GM13977 (cell line): ENCODE measurements at regions not wholly inside any gene's neighbourhood (a gene's known extent, or its start where the extent isn't known, plus 50 kb on each side); places are given as distances from the start of the nearest gene placed in this dataset.

Experiments used
- DNase-seq: peaks from one replicate; pipeline ENCODE4 v3.0.0; 2012; ENCODE audit warnings: low spot score
- CTCF ChIP-seq: IDR thresholded peaks from 2 replicates; pipeline ENCODE4 v1.5.1; 2012; ENCODE audit warnings: mild to moderate bottlenecking, control low read depth; ENCODE audit not compliant: insufficient read depth; ENCODE audit errors: extremely low read depth, missing control alignments
- in situ Hi-C: fragments of 300-500 bp; cut with MboI; formaldehyde crosslinking; loops from one replicate; pipeline ENCODE4 v1.12.0; 2022; ENCODE audit warnings: low sequenced_read_pairs, low pct_unique_long_range_greater_than_20kb, mixed read lengths, inconsistent platforms; ENCODE audit not compliant: unreplicated experiment

DNA sequence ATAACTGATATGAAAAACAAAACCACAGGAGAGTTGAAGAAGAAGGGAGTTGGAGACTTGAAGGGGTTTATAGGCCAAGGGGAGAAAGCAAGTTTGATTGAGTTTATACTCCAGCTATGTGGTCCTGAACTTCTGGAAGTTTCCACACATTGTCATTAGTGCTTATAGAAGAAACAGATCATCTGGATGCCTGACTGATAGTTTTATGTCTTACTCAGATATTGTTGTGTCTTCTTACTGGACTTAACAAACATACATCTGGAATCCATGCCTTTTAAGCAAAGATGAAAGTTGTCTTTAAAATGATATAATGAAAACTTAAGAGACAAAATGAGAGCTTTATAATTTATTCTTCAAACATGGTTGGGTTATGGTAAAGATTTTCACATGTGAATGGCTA lies 101.3 kb upstream of the FZD8 start:
- no peak for TF ChIP-seq CTCF
- no peak for DNase-seq
- in situ Hi-C loops = no loop called here

GRCh38 chr10:35739998-35740397 lies 97.9 kb upstream of the FZD8 start:
- no peak for DNase-seq
- no peak for TF ChIP-seq CTCF
- in situ Hi-C loops = no loop called here

DNA sequence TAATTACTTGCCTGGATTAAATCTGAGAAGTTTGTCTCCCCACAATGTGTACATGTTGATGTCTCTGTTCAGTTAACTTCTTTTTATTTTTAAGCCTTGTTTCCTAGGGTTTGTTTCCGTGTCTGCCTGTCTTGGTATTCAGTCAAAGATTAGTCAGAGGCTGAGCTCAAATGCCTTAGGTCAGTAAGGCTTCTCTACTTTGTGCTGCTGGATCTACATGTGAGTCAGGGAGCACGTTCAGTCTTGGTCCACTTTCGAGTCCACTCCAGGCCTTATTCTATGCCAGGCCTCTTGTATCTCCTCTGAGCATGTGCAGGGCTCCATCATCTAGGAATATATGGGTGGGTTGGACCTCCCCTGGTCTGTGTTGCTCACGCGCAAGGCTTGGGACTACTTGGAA lies 93.3 kb upstream of the FZD8 start:
- no peak for DNase-seq
- in situ Hi-C loops = no loop called here
- no peak for TF ChIP-seq CTCF

GRCh38 chr10:35731828-35732227 lies 89.7 kb upstream of the FZD8 start:
- TF ChIP-seq CTCF = no peak
- DNase-seq = no peak
- in situ Hi-C loops = no loop called here

- TF ChIP-seq CTCF = no peak
- in situ Hi-C loops = no loop called here
- no peak for DNase-seq
Observed at GRCh38 chr10:35728341-35728740, 86.2 kb upstream of the FZD8 start.

DNA sequence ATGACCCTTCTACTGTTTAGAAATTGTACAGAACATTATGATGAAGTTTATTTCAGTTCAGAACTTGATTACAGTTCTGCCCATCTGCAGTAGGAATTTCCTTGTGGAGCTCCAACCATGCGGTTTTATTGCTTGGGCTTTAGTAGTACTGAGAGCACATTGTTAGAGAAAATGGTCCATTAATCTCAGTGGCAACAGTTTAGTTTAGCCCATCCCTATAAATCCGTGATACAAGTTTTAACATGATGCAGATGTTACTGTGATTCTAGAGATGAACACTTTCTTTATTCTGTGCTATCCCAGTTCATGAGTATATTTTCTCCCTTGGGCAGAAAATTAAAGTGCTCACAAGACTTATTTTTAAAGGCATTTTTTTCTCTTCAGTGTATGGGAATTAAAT lies 84.8 kb upstream of the FZD8 start:
- in situ Hi-C loops = no loop called here
- TF ChIP-seq CTCF = no peak

DNA sequence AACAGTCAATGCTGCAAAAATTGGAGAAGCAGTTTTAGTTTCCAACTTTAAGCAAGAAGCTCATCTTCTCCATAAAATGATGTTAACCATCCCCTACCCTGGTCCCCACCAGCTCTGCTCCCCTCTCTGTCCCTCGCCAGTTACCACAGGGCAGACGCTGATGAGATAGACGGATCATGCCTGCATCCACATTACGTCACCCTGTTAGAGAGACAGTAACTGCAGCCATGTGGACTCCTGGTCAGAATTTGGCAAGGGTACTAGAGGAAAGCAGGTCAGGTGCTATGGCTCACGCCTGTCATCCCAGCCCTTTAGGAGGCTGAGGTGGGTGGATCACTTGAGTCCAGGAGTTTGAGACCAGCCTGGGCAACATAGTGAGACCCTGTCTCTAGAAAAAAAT lies 81.9 kb upstream of the FZD8 start:
- DNase-seq = no peak
- no peak for TF ChIP-seq CTCF
- in situ Hi-C loops = no loop called here

More for the DNA sequence above, 84.8 kb upstream of the FZD8 start:
- no peak for DNase-seq
